Tibial nerve (tissue), 4 donors: ENCODE measurements at regions not wholly inside any gene's neighbourhood (a gene's known extent, or its start where the extent isn't known, plus 50 kb on each side); places are given as distances from the start of the nearest gene placed in this dataset.

Source experiments
- CTCF ChIP-seq, 5 experiments: fragments of 200-600 bp in 3 of 5; fragments of 450-650 bp in 2 of 5; sonication (generic) in 3 of 5; IDR thresholded peaks; one replicate each; pipeline ENCODE4 v1.5.1; 2016 to 2019; ENCODE audit warnings: antibody characterized with exemption in 5 of 5, mild to moderate bottlenecking in 3 of 5, moderate library complexity in 2 of 5
- EP300 ChIP-seq, 2 donors: sonication (generic); formaldehyde crosslinking; IDR thresholded peaks; one replicate each; pipeline ENCODE4 v1.6.1; 2017; ENCODE audit warnings: antibody characterized with exemption in 2 of 2, mild to moderate bottlenecking in 1 of 2
- POLR2A ChIP-seq, 2 donors: fragments of 450-650 bp; IDR thresholded peaks; one replicate each; pipeline ENCODE4 v1.6.1; 2017; ENCODE audit warnings: antibody characterized with exemption in 2 of 2, mild to moderate bottlenecking in 2 of 2, moderate library complexity in 2 of 2

- TF ChIP-seq POLR2A (IDR thresholded peaks at IDR 0.05) (no peak), CTCF (IDR thresholded peaks at IDR 0.05) (no peak), EP300 (IDR thresholded peaks at IDR 0.05) (no peak)
Measured at GRCh38 chr13:33957497-33957905, 139.6 kb downstream of the RFC3 start.
